CD14-positive monocyte (primary cell): ENCODE measurements at regions not wholly inside any gene's neighbourhood (a gene's known extent, or its start where the extent isn't known, plus 50 kb on each side); places are given as distances from the start of the nearest gene placed in this dataset.
A peak's percentile ranks its signal among the peaks of the same experiment; 100 is the strongest.

Experiments used
- DNase-seq, 3 donors: peaks; one replicate each; pipeline ENCODE4 v3.0.0-alpha.2; 2011 to 2022
- H2AFZ ChIP-seq: 2 replicates; pipeline ENCODE4 v1.6.0; 2012; ENCODE audit warnings: mild to moderate bottlenecking, low read depth, low read length, inconsistent platforms; ENCODE audit not compliant: insufficient read depth, poor library complexity, severe bottlenecking
- H3K27ac ChIP-seq, 2 donors: 1 replicate in 1 of 2; 2 replicates in 1 of 2; pipeline ENCODE4 v1.5.1; 2012 to 2013; ENCODE audit warnings: low read length in 2 of 2, control low read depth in 1 of 2, inconsistent platforms in 1 of 2, low read depth in 1 of 2, mild to moderate bottlenecking in 1 of 2
- H3K27me3 ChIP-seq, 2 donors: one replicate each; pipeline versions ENCODE4 v1.6.0 to v1.6.1; 2011 to 2013; ENCODE audit warnings: low read length in 2 of 2; ENCODE audit not compliant: control insufficient read depth in 2 of 2, insufficient read depth in 2 of 2
- H3K36me3 ChIP-seq, 2 donors: replicated peaks in 1 of 2; 1 replicate in 1 of 2; 2 replicates in 1 of 2; pipeline versions ENCODE4 v1.5.1 to v1.6.1; 2012 to 2013; ENCODE audit warnings: low read length in 2 of 2, control low read depth in 1 of 2, inconsistent platforms in 1 of 2, mild to moderate bottlenecking in 1 of 2; ENCODE audit not compliant: insufficient read depth in 2 of 2, control insufficient read depth in 1 of 2
- H3K4me1 ChIP-seq, 2 donors: 1 replicate in 1 of 2; 2 replicates in 1 of 2; pipeline versions ENCODE4 v1.5.1 to v1.6.1; 2012 to 2013; ENCODE audit warnings: low read length in 2 of 2, control low read depth in 1 of 2, inconsistent platforms in 1 of 2, mild to moderate bottlenecking in 1 of 2, moderate library complexity in 1 of 2; ENCODE audit not compliant: insufficient read depth in 2 of 2, control insufficient read depth in 1 of 2
- H3K4me2 ChIP-seq: replicated peaks from 2 replicates; pipeline ENCODE3; 2012; ENCODE audit warnings: low read length, moderate library complexity, mild to moderate bottlenecking; ENCODE audit not compliant: poor library complexity, severe bottlenecking; ENCODE audit errors: extremely low read depth
- H3K4me3 ChIP-seq, 3 experiments: fragments of 200-600 bp in 1 of 3; sonication (generic) in 1 of 3; replicated peaks in 1 of 3; 1 replicate in 2 of 3; 2 replicates in 1 of 3; pipeline ENCODE4 v1.5.1; 2011 to 2013; ENCODE audit warnings: low read length in 3 of 3, mild to moderate bottlenecking in 3 of 3, control low read depth in 2 of 3, low read depth in 2 of 3, inconsistent platforms in 1 of 3, moderate library complexity in 1 of 3
- H3K79me2 ChIP-seq: 2 replicates; pipeline ENCODE4 v1.6.0; 2012; ENCODE audit warnings: mild to moderate bottlenecking, control low read depth, inconsistent platforms, low read length, moderate library complexity; ENCODE audit not compliant: insufficient read depth
- H3K9ac ChIP-seq: 2 replicates; pipeline ENCODE4 v1.6.0; 2017; ENCODE audit warnings: low read length, mild to moderate bottlenecking; ENCODE audit not compliant: insufficient read depth, poor library complexity, severe bottlenecking
- H3K9me3 ChIP-seq, 2 donors: replicated peaks in 1 of 2; 1 replicate in 1 of 2; 2 replicates in 1 of 2; pipeline versions ENCODE4 v1.5.1 to v1.6.1; 2012 to 2013; ENCODE audit warnings: low read length in 2 of 2, control low read depth in 1 of 2; ENCODE audit not compliant: control insufficient read depth in 1 of 2, insufficient read depth in 1 of 2
- H4K20me1 ChIP-seq: 2 replicates; pipeline ENCODE4 v1.6.0; 2012; ENCODE audit warnings: mild to moderate bottlenecking, low read length, control low read depth, moderate library complexity; ENCODE audit not compliant: insufficient read depth
- H3K27ac Mint-ChIP-seq, 7 donors: one replicate each; pipeline ENCODE4 v1.8.0; 2020; ENCODE audit warnings: mild to moderate bottlenecking in 7 of 7, mixed read lengths in 7 of 7, moderate library complexity in 6 of 7, inconsistent platforms in 2 of 7
- H3K27me3 Mint-ChIP-seq, 3 donors: one replicate each; pipeline ENCODE4 v1.8.0; 2021 to 2022; ENCODE audit warnings: low read depth in 3 of 3, mild to moderate bottlenecking in 3 of 3, mixed read lengths in 3 of 3, moderate library complexity in 3 of 3, inconsistent platforms in 1 of 3
- H3K36me3 Mint-ChIP-seq, 2 donors: one replicate each; pipeline ENCODE4 v1.8.0; 2020; ENCODE audit warnings: mixed read lengths in 2 of 2, inconsistent platforms in 1 of 2, mild to moderate bottlenecking in 1 of 2
- H3K4me1 Mint-ChIP-seq: one replicate; pipeline ENCODE4 v1.8.0; 2020; ENCODE audit warnings: mild to moderate bottlenecking, mixed read lengths
- H3K4me3 Mint-ChIP-seq, 2 donors: one replicate each; pipeline ENCODE4 v1.8.0; 2020; ENCODE audit warnings: mild to moderate bottlenecking in 2 of 2, mixed read lengths in 2 of 2, moderate library complexity in 1 of 2
- H3K9me3 Mint-ChIP-seq, 7 donors: one replicate each; pipeline ENCODE4 v1.8.0; 2020 to 2022; ENCODE audit warnings: mixed read lengths in 7 of 7, mild to moderate bottlenecking in 6 of 7, moderate library complexity in 6 of 7, inconsistent platforms in 2 of 7
- CTCF ChIP-seq: fragments of 200-600 bp; IDR thresholded peaks from one replicate; pipeline ENCODE4 v1.8.0; 2022; ENCODE audit warnings: antibody characterized with exemption, mild to moderate bottlenecking
- WGBS: methylation state at CpG from one replicate; pipeline ENCODE4 v1.1.5; 2013; ENCODE audit warnings: missing lambda C conversion rate; ENCODE audit not compliant: insufficient coverage; 5-methylcytosine and 5-hydroxymethylcytosine counted together
- intact Hi-C, 2 donors: fragments of 100-400 bp; cut with micrococcal nuclease; formaldehyde crosslinking; loops; one replicate each; pipeline versions ENCODE4 v1.15.0 to v1.15.1; 2023

- H3K4me2 ChIP-seq: no peak overlapping the region
- H3K4me1 ChIP-seq: peaks cover 1 to 2% of the 10 kb centered on the region in 2 donors
- no peak overlapping the region for H3K4me3 ChIP-seq
- no peaks in the 10 kb centered on the region for H3K79me2 ChIP-seq
- H3K9ac ChIP-seq: no peak overlapping the region
- no peaks in the 10 kb centered on the region for H4K20me1 ChIP-seq
- WGBS: 86% methylated on average over 5 of the region's 6 CpGs
- no peak overlapping the region for H3K27ac ChIP-seq
- Mint-ChIP-seq H3K27ac (no peak overlapping the region), H3K27me3 (peaks cover 3 to 5% (median 3%) of the 10 kb centered on the region in 3 donors), H3K9me3 (peaks cover 0 to 7% (median 0%) of the 10 kb centered on the region in 7 donors), H3K36me3 (no peaks in the 10 kb centered on the region), H3K4me3 (no peak overlapping the region), H3K4me1 (peaks cover 1% of the 10 kb centered on the region)
- no peak for TF ChIP-seq CTCF
- H3K27me3 ChIP-seq: no peaks in the 10 kb centered on the region
- H3K36me3 ChIP-seq: no peaks in the 10 kb centered on the region
- H2AFZ ChIP-seq: no peak overlapping the region
- intact Hi-C loops: no loop called here
- DNase-seq: no peak
- no peaks in the 10 kb centered on the region for H3K9me3 ChIP-seq
These were observed 117.5 kb downstream of the NOG start for GRCh38 chr17:56710986-56711385.

- Histone ChIP-seq H3K4me3 (no peak overlapping the region), H3K9ac (no peak overlapping the region), H3K79me2 (no peaks in the 10 kb centered on the region), H3K36me3 (no peaks in the 10 kb centered on the region), H4K20me1 (no peaks in the 10 kb centered on the region), H3K4me1 (peaks cover 9 to 12% of the 10 kb centered on the region in 2 donors), H3K27ac (no peak overlapping the region), H3K9me3 (no peaks in the 10 kb centered on the region), H3K27me3 (no peaks in the 10 kb centered on the region), H2AFZ (no peak overlapping the region), H3K4me2 (no peak overlapping the region)
- Mint-ChIP-seq H3K9me3 (peaks cover 0 to 7% (median 0%) of the 10 kb centered on the region in 7 donors), H3K4me3 (no peak overlapping the region), H3K27ac (no peak overlapping the region), H3K36me3 (no peaks in the 10 kb centered on the region), H3K27me3 (peaks cover 3 to 7% (median 5%) of the 10 kb centered on the region in 3 donors), H3K4me1 (peaks cover 11% of the 10 kb centered on the region)
- intact Hi-C loops: loop anchor here (2.0 kb wide), 1 partner anchor 123 kb away; the partner anchor contains the start of gene NOG (in 2 of the 2)
- 2% methylated on average over 5 of the region's 8 CpGs for WGBS
- TF ChIP-seq CTCF: peak; percentile 86
- DNase-seq: peak; percentile 74 to 88 (median 87)
These were observed 117.9 kb downstream of the C17orf67 start for GRCh38 chr17:56715613-56716357.
